Esophagus muscularis mucosa (tissue), 4 donors: ENCODE measurements at regions not wholly inside any gene's neighbourhood (a gene's known extent, or its start where the extent isn't known, plus 50 kb on each side); places are given as distances from the start of the nearest gene placed in this dataset.

Source experiments
- DNase-seq: peaks from one replicate; pipeline ENCODE4 v3.0.0-alpha.2; 2017; ENCODE audit errors: extremely low spot score
- H3K27ac ChIP-seq, 4 donors: fragments of 200-600 bp; sonication (generic); replicated peaks in 1 of 4; 1 replicate in 3 of 4; 2 replicates in 1 of 4; pipeline ENCODE4 v1.5.1; 2016 to 2019; ENCODE audit warnings: mild to moderate bottlenecking in 1 of 4
- H3K27me3 ChIP-seq, 4 donors: fragments of 200-600 bp; sonication (generic); one replicate each; pipeline versions ENCODE4 v1.5.1 to v1.6.0; 2016 to 2019
- H3K36me3 ChIP-seq, 4 donors: fragments of 200-600 bp; sonication (generic); one replicate each; pipeline ENCODE4 v1.5.1; 2016 to 2019
- H3K4me1 ChIP-seq, 4 donors: fragments of 200-600 bp; sonication (generic); one replicate each; pipeline ENCODE4 v1.5.1; 2016 to 2019
- H3K4me3 ChIP-seq, 4 donors: fragments of 200-600 bp; sonication (generic); 1 replicate in 2 of 4; 2 replicates in 2 of 4; pipeline ENCODE4 v1.5.1; 2016 to 2019; ENCODE audit warnings: mild to moderate bottlenecking in 4 of 4, moderate library complexity in 1 of 4
- H3K9me3 ChIP-seq, 4 donors: fragments of 200-600 bp; sonication (generic); 1 replicate in 3 of 4; 2 replicates in 1 of 4; pipeline ENCODE4 v1.5.1; 2016 to 2019
- CTCF ChIP-seq, 3 experiments: fragments of 200-600 bp in 2 of 3; fragments of 450-650 bp in 1 of 3; sonication (generic) in 2 of 3; IDR thresholded peaks; one replicate each; pipeline ENCODE4 v1.5.1; 2017 to 2019; ENCODE audit warnings: antibody characterized with exemption in 3 of 3, mild to moderate bottlenecking in 2 of 3, moderate library complexity in 1 of 3
- EP300 ChIP-seq: sonication (generic); formaldehyde crosslinking; IDR thresholded peaks from one replicate; pipeline ENCODE4 v1.6.1; 2017; ENCODE audit warnings: antibody characterized with exemption
- POLR2A ChIP-seq: fragments of 450-650 bp; IDR thresholded peaks from one replicate; pipeline ENCODE4 v1.6.1; 2017; ENCODE audit warnings: antibody characterized with exemption, moderate library complexity, mild to moderate bottlenecking, low read depth
- POLR2AphosphoS5 ChIP-seq, 2 donors: sonication (generic); formaldehyde crosslinking; IDR thresholded peaks; one replicate each; pipeline ENCODE4 v1.6.1; 2017; ENCODE audit warnings: antibody characterized with exemption in 2 of 2
- WGBS: methylation state at CpG from one replicate; pipeline ENCODE4 v1.1.5; 2018; 5-methylcytosine and 5-hydroxymethylcytosine counted together
- intact Hi-C: fragments of 100-400 bp; cut with DNase I; formaldehyde crosslinking; loops from one replicate; pipeline ENCODE4 v1.15.1; 2023

GRCh38 chr12:41967668-41968500 lies 176.8 kb downstream of the GXYLT1 start:
- DNase-seq: no peak
- H3K4me1 ChIP-seq: peaks cover 0 to 8% (median 6%) of the 10 kb centered on the region in 4 donors
- WGBS: 60% methylated on average over 14 of the region's 14 CpGs
- H3K27ac ChIP-seq: no peak overlapping the region
- intact Hi-C loops: no loop called here
- H3K36me3 ChIP-seq: no peaks in the 10 kb centered on the region
- TF ChIP-seq POLR2AphosphoS5 (IDR thresholded peaks at IDR 0.05) (no peak), POLR2A (no peak)
- H3K27me3 ChIP-seq: no peaks in the 10 kb centered on the region
- H3K4me3 ChIP-seq: no peak overlapping the region
- H3K9me3 ChIP-seq: no peaks in the 10 kb centered on the region

- Histone ChIP-seq H3K4me1 (peaks cover 0 to 8% (median 8%) of the 10 kb centered on the region in 4 donors), H3K9me3 (no peaks in the 10 kb centered on the region), H3K27ac (no peak overlapping the region), H3K4me3 (no peak overlapping the region), H3K36me3 (no peaks in the 10 kb centered on the region), H3K27me3 (no peaks in the 10 kb centered on the region)
- TF ChIP-seq CTCF (IDR thresholded peaks at IDR 0.05): no peak
- no peak for TF ChIP-seq POLR2A
- no peak for TF ChIP-seq POLR2AphosphoS5 (IDR thresholded peaks at IDR 0.05)
- TF ChIP-seq EP300: no peak
- intact Hi-C loops: no loop called here
- WGBS: 96% methylated on average over 2 of the region's 2 CpGs
- no peak for DNase-seq
Observed at GRCh38 chr12:41966916-41967315, 177.8 kb downstream of the GXYLT1 start.

- intact Hi-C loops: no loop called here
- no peaks in the 10 kb centered on the region for H3K36me3 ChIP-seq
- no peaks in the 10 kb centered on the region for H3K27me3 ChIP-seq
- H3K27ac ChIP-seq: no peak overlapping the region
- H3K4me1 ChIP-seq: peaks cover 0 to 10% (median 8%) of the 10 kb centered on the region in 4 donors
- DNase-seq: no peak
- H3K9me3 ChIP-seq: no peaks in the 10 kb centered on the region
- 56% methylated on average over 2 of the region's 2 CpGs for WGBS
- no peak overlapping the region for H3K4me3 ChIP-seq
- TF ChIP-seq CTCF (IDR thresholded peaks at IDR 0.05) (no peak), POLR2A (no peak), POLR2AphosphoS5 (IDR thresholded peaks at IDR 0.05) (no peak), EP300 (no peak)
Observed at GRCh38 chr12:41966001-41966400, 178.7 kb downstream of the GXYLT1 start.

- WGBS: 92% methylated on average over 2 of the region's 2 CpGs
- Histone ChIP-seq H3K4me1 (peaks cover 0 to 10% (median 8%) of the 10 kb centered on the region in 4 donors), H3K9me3 (no peaks in the 10 kb centered on the region), H3K36me3 (no peaks in the 10 kb centered on the region), H3K27me3 (no peaks in the 10 kb centered on the region), H3K4me3 (no peak overlapping the region), H3K27ac (no peak overlapping the region)
- TF ChIP-seq POLR2A (no peak), POLR2AphosphoS5 (IDR thresholded peaks at IDR 0.05) (no peak), EP300 (no peak), CTCF (IDR thresholded peaks at IDR 0.05) (no peak)
- intact Hi-C loops: no loop called here
- DNase-seq: no peak
Observed at GRCh38 chr12:41963398-41963797, 181.3 kb downstream of the GXYLT1 start.

GRCh38 chr12:41962171-41962572 lies 182.5 kb downstream of the GXYLT1 start:
- no peak overlapping the region for H3K4me3 ChIP-seq
- H3K27me3 ChIP-seq: no peaks in the 10 kb centered on the region
- WGBS: 53% methylated on average over 5 of the region's 5 CpGs
- no peaks in the 10 kb centered on the region for H3K9me3 ChIP-seq
- no peaks in the 10 kb centered on the region for H3K36me3 ChIP-seq
- H3K27ac ChIP-seq: no peak overlapping the region
- TF ChIP-seq POLR2AphosphoS5 (IDR thresholded peaks at IDR 0.05) (no peak), CTCF (IDR thresholded peaks at IDR 0.05) (no peak), POLR2A (no peak), EP300 (no peak)
- no peak for DNase-seq
- peaks cover 0 to 6% (median 0%) of the 10 kb centered on the region in 4 donors for H3K4me1 ChIP-seq
- intact Hi-C loops: no loop called here
